ENCODE measurements at regions not wholly inside any gene's neighbourhood (a gene's known extent, or its start where the extent isn't known, plus 50 kb on each side); places are given as distances from the start of the nearest gene placed in this dataset.
"Not testable (repeated sequence)": the region's sequence is repeated elsewhere in the genome, so short reads cannot be mapped to it uniquely, and the experiment has no call there.

DNA sequence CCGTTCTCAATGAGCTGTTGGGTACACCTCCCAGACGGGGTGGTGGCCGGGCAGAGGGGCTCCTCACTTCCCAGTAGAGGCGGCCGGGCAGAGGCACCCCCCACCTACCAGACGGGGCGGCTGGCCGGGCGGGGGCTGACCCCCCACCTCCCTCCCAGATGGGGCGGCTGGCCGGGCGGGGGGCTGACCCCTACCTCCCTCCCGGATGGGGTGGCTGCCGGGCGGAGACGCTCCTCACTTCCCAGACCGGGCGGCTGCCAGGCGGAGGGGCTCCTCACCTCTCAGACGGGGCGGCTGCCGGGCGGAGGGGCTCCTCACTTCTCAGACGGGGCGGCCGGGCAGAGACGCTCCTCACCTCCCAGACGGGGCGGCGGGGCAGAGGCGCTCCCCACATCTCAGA is 101.6 kb downstream of the ZNF429 start:
- TF ChIP-seq KHSRP (IDR thresholded peaks at IDR 0.05); POLR2AphosphoS5 (IDR thresholded peaks at IDR 0.05; ENCODE audit: control insufficient read depth, insufficient read depth, low read depth, low read length); ARHGAP35 (IDR thresholded peaks at IDR 0.05; ENCODE audit: partially characterized antibody); TARDBP (IDR thresholded peaks at IDR 0.05); CEBPZ (IDR thresholded peaks at IDR 0.05; ENCODE audit: borderline replicate concordance, low read depth, low read length); HCFC1 (IDR thresholded peaks at IDR 0.05; ENCODE audit: low read depth, low read length); HMGXB4 (CRISPR knock-in tag; IDR thresholded peaks at IDR 0.05); GTF2F1 (IDR thresholded peaks at IDR 0.05; ENCODE audit: low read depth, low read length); CHCHD3 (CRISPR knock-in tag; IDR thresholded peaks at IDR 0.05): not testable (repeated sequence)

All from K562 (cell line).